Prostate gland (tissue), 2 donors: ENCODE measurements at regions not wholly inside any gene's neighbourhood (a gene's known extent, or its start where the extent isn't known, plus 50 kb on each side); places are given as distances from the start of the nearest gene placed in this dataset.

Source experiments
- DNase-seq: peaks from one replicate; pipeline ENCODE4 v3.0.0-alpha.2; 2019; ENCODE audit warnings: low spot score
- H3K27ac ChIP-seq, 2 donors: fragments of 200-600 bp; sonication (generic); 2 replicates each; pipeline ENCODE4 v1.5.1; 2017 to 2019
- H3K27me3 ChIP-seq: fragments of 200-600 bp; sonication (generic); replicated peaks from 2 replicates; pipeline ENCODE4 v1.5.1; 2019; ENCODE audit not compliant: insufficient read depth
- H3K36me3 ChIP-seq, 2 donors: fragments of 200-600 bp; sonication (generic); 1 replicate in 1 of 2; 2 replicates in 1 of 2; pipeline versions ENCODE4 v1.5.1 to v1.8.1; 2017 to 2019
- H3K4me1 ChIP-seq: fragments of 200-600 bp; sonication (generic); replicated peaks from 2 replicates; pipeline ENCODE4 v1.5.1; 2019
- H3K4me3 ChIP-seq, 2 donors: fragments of 200-600 bp; sonication (generic); 2 replicates each; pipeline ENCODE4 v1.5.1; 2017 to 2019
- H3K9me3 ChIP-seq: fragments of 200-600 bp; sonication (generic); 2 replicates; pipeline ENCODE4 v1.5.1; 2017
- POLR2A ChIP-seq: fragments of 450-650 bp; IDR thresholded peaks from one replicate; pipeline ENCODE4 v1.6.1; 2016; ENCODE audit warnings: antibody characterized with exemption, mild to moderate bottlenecking
- POLR2AphosphoS5 ChIP-seq: sonication (generic); formaldehyde crosslinking; IDR thresholded peaks from one replicate; pipeline ENCODE4 v1.6.1; 2017; ENCODE audit warnings: antibody characterized with exemption
- WGBS: methylation state at CpG from one replicate; pipeline ENCODE4 v1.1.5; 2018; 5-methylcytosine and 5-hydroxymethylcytosine counted together
- intact Hi-C: fragments of 100-400 bp; cut with DNase I; formaldehyde crosslinking; loops from one replicate; pipeline ENCODE4 v1.14.2; 2022
- TF ChIP-seq, protein P1 (sequence below), 4 experiments: fragments of 200-600 bp in 2 of 4; fragments of 450-650 bp in 2 of 4; sonication (generic) in 2 of 4; IDR thresholded peaks; 1 replicate in 3 of 4; 2 replicates in 1 of 4; pipeline ENCODE4 v1.5.1; 2016 to 2019; ENCODE audit warnings: antibody characterized with exemption in 4 of 4, mild to moderate bottlenecking in 2 of 4, moderate library complexity in 2 of 4

DNA sequence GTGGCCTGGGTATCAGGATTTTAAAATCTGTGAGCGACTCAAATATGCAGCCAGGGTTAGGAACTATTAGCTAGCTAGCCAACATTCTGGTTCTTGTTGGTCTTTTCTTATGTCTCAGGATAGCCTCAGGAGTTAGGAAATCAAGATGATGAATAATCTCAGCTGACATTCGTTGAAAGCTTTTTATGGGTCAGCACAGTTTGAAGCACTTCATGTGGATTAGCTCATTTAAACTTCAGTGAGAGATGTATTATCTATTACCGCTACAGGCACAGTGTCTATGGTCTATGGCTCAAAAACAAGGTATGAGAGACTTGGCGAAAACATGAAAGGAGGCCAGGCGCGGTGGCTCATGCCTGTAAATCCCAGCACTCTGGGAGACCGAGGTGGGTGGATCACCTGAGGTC is 187.5 kb upstream of the THRB start:
- H3K27ac ChIP-seq, result no peak overlapping the region
- WGBS, result 92% methylated on average over 7 of the region's 7 CpGs
- TF ChIP-seq POLR2A (no peak), POLR2AphosphoS5 (no peak)
- TF ChIP-seq, protein P1, sequence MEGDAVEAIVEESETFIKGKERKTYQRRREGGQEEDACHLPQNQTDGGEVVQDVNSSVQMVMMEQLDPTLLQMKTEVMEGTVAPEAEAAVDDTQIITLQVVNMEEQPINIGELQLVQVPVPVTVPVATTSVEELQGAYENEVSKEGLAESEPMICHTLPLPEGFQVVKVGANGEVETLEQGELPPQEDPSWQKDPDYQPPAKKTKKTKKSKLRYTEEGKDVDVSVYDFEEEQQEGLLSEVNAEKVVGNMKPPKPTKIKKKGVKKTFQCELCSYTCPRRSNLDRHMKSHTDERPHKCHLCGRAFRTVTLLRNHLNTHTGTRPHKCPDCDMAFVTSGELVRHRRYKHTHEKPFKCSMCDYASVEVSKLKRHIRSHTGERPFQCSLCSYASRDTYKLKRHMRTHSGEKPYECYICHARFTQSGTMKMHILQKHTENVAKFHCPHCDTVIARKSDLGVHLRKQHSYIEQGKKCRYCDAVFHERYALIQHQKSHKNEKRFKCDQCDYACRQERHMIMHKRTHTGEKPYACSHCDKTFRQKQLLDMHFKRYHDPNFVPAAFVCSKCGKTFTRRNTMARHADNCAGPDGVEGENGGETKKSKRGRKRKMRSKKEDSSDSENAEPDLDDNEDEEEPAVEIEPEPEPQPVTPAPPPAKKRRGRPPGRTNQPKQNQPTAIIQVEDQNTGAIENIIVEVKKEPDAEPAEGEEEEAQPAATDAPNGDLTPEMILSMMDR (IDR thresholded peaks at IDR 0.05), result no peak
- H3K4me3 ChIP-seq, result no peak overlapping the region
- no peaks in the 10 kb centered on the region for H3K9me3 ChIP-seq
- no peaks in the 10 kb centered on the region for H3K4me1 ChIP-seq
- no peaks in the 10 kb centered on the region for H3K27me3 ChIP-seq
- H3K36me3 ChIP-seq, result no peaks in the 10 kb centered on the region
- DNase-seq, result no peak
- intact Hi-C loops, result loop anchor here (5.0 to 10.0 kb wide), 4 partner anchors 157 to 685 kb away; no protein-coding TSS in a partner anchor

- H3K9me3 ChIP-seq, result no peaks in the 10 kb centered on the region
- no peaks in the 10 kb centered on the region for H3K27me3 ChIP-seq
- no peak for DNase-seq
- WGBS, result 86% methylated on average over 5 of the region's 5 CpGs
- TF ChIP-seq POLR2A (no peak), POLR2AphosphoS5 (no peak)
- TF ChIP-seq, protein P1 (IDR thresholded peaks at IDR 0.05), result no peak
- H3K4me1 ChIP-seq, result no peaks in the 10 kb centered on the region
- H3K27ac ChIP-seq, result no peak overlapping the region
- intact Hi-C loops, result loop anchor here (5.0 to 10.0 kb wide), 4 partner anchors 158 to 686 kb away; no protein-coding TSS in a partner anchor
- no peaks in the 10 kb centered on the region for H3K36me3 ChIP-seq
- H3K4me3 ChIP-seq, result no peak overlapping the region
These were observed 188.4 kb upstream of the THRB start for GRCh38 chr3:24683090-24683489.

DNA sequence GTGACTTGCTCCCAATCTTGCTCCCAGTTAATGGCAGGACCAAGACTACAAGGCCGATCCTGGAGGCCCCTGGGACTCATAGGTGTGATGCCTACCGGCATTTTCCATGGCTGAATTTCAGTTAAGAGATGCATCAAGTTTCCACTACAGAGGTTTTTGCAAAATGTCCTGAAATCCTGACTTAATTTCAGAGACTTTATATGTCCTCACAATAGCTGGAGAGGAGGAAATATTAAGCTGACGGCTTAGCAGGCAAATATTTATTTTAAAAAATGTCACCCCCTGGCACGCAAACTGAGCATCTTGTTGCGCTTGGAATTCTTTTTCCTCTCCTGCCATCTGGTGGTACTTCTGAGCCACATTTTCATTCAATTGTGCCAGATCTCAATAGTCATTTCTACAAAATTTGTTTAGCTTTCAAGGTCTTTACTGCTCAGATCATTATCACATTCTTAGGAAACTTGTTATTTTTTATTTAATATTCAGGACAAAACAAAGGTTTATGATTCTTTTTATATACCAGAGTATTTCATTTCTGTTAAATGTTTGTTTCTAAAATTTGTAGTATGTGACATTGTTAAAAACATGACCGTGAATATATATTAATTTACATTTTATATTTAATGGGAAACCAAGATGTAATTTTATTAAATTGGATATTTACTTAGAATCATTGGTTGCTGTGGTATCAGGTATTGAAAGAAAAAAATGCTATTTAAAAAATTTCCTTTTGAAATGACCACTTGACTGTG is 189.2 kb upstream of the THRB start:
- TF ChIP-seq POLR2AphosphoS5 (peak; percentile 45), POLR2A (no peak)
- TF ChIP-seq, protein P1 (IDR thresholded peaks at IDR 0.05), result peak in 3 of 4 experiments; percentile 59 to 81 (median 80)
- 21% methylated on average over 6 of the region's 6 CpGs for WGBS
- intact Hi-C loops, result loop anchor here (5.0 to 10.0 kb wide), 4 partner anchors 159 to 687 kb away; no protein-coding TSS in a partner anchor
- peak; percentile 28 for DNase-seq
- no peaks in the 10 kb centered on the region for H3K9me3 ChIP-seq
- no peak overlapping the region for H3K27ac ChIP-seq
- no peaks in the 10 kb centered on the region for H3K4me1 ChIP-seq
- H3K4me3 ChIP-seq, result no peak overlapping the region
- no peaks in the 10 kb centered on the region for H3K27me3 ChIP-seq
- no peaks in the 10 kb centered on the region for H3K36me3 ChIP-seq

- no peak for DNase-seq
- intact Hi-C loops, result loop anchor here (5.0 to 10.0 kb wide), 4 partner anchors 160 to 687 kb away; no protein-coding TSS in a partner anchor
- 87% methylated on average over 6 of the region's 6 CpGs for WGBS
These were observed 189.9 kb upstream of the THRB start for GRCh38 chr3:24684506-24685023.

More at GRCh38 chr3:24684506-24685023, 189.9 kb upstream of the THRB start:
- no peaks in the 10 kb centered on the region for H3K36me3 ChIP-seq
- TF ChIP-seq POLR2AphosphoS5, result no peak
- no peak for TF ChIP-seq POLR2A
- TF ChIP-seq, protein P1 (IDR thresholded peaks at IDR 0.05), result no peak
- H3K27ac ChIP-seq, result no peak overlapping the region
- no peaks in the 10 kb centered on the region for H3K27me3 ChIP-seq
- no peaks in the 10 kb centered on the region for H3K9me3 ChIP-seq
- no peaks in the 10 kb centered on the region for H3K4me1 ChIP-seq
- no peak overlapping the region for H3K4me3 ChIP-seq
